ENCODE measurements at regions not wholly inside any gene's neighbourhood (a gene's known extent, or its start where the extent isn't known, plus 50 kb on each side); places are given as distances from the start of the nearest gene placed in this dataset.

GRCh38 chr13:44770951-44771350, 194.8 kb upstream of the TSC22D1 start:
- no peak for TF ChIP-seq CTCF (IDR thresholded peaks at IDR 0.05; ENCODE audit: insufficient read depth, low read depth, low read length, missing control alignments)
- no peak for DNase-seq (ENCODE audit: low read depth)

GRCh38 chr13:44769686-44770085, 193.6 kb upstream of the TSC22D1 start:
- H3K4me3 ChIP-seq (ENCODE audit: low read depth, low read length), result no peak overlapping the region
- TF ChIP-seq CTCF (IDR thresholded peaks at IDR 0.05; ENCODE audit: insufficient read depth, low read depth, low read length, missing control alignments), result no peak
- no peak for DNase-seq (ENCODE audit: low read depth)

More at GRCh38 chr13:44770951-44771350, 194.8 kb upstream of the TSC22D1 start:
- H3K4me3 ChIP-seq (ENCODE audit: low read depth, low read length), result no peak overlapping the region

GRCh38 chr13:44768775-44769581, 192.8 kb upstream of the TSC22D1 start:
- no peak for TF ChIP-seq CTCF (IDR thresholded peaks at IDR 0.05; ENCODE audit: insufficient read depth, low read depth, low read length, missing control alignments)
- DNase-seq (ENCODE audit: low read depth), result peak; percentile 27
- H3K4me3 ChIP-seq (ENCODE audit: low read depth, low read length), result no peak overlapping the region

DNA sequence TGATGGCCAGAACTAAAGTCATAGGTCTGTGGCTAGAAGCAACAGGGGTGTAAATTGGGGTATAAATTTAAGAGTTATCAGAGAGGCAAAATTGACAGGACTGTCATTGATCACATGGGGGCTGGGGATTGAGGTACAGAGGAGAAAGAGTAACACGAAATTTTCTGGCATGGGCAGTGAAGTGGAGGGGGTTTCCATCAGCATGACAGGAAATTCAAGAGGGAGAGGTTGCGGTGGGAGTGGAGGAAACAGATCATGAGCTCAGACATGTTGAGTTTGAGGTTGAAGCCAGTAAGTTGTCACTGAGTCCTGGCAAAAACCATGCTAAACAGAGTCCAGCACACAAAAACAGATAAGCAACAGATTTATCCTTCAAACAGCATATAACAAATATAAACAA, 192.1 kb upstream of the TSC22D1 start:
- no peak overlapping the region for H3K4me3 ChIP-seq (ENCODE audit: low read depth, low read length)
- TF ChIP-seq CTCF (IDR thresholded peaks at IDR 0.05; ENCODE audit: insufficient read depth, low read depth, low read length, missing control alignments), result no peak
- DNase-seq (ENCODE audit: low read depth), result peak; percentile 80

DNA sequence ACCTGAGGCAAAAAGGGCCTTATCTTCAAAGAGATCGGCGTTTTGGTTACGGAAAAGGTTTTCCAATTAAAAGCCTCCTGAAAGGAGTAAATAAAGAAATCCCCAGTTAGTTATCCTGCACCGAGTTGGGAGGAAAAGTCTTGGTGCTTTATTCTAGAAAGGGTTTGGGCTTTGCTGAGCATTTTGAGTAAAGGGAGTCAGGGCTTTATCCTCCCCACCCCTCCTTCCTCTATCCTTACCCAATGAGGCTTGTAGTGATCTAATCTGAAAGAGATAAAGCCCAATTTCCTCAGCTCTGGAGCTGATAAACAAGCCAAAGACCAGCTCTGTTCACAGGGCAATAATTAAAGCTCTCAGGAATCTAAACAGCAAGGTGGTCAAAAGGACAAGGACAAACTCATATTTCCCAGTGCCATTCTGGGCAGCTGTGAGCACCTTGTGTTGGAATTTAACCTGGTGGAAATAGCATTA, 188.9 kb upstream of the TSC22D1 start:
- no peak for DNase-seq (ENCODE audit: low read depth)
- no peak for TF ChIP-seq CTCF (IDR thresholded peaks at IDR 0.05; ENCODE audit: insufficient read depth, low read depth, low read length, missing control alignments)
- H3K4me3 ChIP-seq (ENCODE audit: low read depth, low read length), result no peak overlapping the region

DNA sequence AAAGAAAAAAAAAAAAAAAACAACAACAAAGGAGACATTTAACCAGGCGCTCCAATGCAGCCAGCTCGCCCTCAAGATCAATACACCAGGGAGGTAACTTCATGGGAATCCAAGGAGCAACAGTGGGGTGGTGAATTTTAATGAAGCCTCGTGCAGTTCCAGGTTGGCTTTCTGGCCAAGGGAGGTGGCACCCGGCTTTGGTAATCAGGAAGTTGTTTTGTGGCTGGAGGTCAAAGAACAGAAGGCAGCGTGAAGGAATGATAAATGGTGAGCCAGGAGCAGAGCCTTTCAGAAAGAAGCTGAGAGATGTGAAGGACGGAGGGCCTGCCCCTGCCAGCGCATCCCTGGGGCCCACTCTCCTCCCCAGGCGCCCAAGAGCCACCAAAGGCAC, 188.2 kb upstream of the TSC22D1 start:
- no peak overlapping the region; the same call in 1 of the 2 replicates for H3K4me3 ChIP-seq (ENCODE audit: low read depth, low read length)
- no peak for DNase-seq (ENCODE audit: low read depth)
- TF ChIP-seq CTCF (IDR thresholded peaks at IDR 0.05; ENCODE audit: insufficient read depth, low read depth, low read length, missing control alignments), result no peak
